T-helper 2 cell (primary cell): ENCODE measurements at regions not wholly inside any gene's neighbourhood (a gene's known extent, or its start where the extent isn't known, plus 50 kb on each side); places are given as distances from the start of the nearest gene placed in this dataset.
A peak's percentile ranks its signal among the peaks of the same experiment; 100 is the strongest.

Experiments
- DNase-seq, 5 experiments: peaks; one replicate each; pipeline versions ENCODE4 v3.0.0 to v3.0.0-alpha.2; 2012 to 2022

DNA sequence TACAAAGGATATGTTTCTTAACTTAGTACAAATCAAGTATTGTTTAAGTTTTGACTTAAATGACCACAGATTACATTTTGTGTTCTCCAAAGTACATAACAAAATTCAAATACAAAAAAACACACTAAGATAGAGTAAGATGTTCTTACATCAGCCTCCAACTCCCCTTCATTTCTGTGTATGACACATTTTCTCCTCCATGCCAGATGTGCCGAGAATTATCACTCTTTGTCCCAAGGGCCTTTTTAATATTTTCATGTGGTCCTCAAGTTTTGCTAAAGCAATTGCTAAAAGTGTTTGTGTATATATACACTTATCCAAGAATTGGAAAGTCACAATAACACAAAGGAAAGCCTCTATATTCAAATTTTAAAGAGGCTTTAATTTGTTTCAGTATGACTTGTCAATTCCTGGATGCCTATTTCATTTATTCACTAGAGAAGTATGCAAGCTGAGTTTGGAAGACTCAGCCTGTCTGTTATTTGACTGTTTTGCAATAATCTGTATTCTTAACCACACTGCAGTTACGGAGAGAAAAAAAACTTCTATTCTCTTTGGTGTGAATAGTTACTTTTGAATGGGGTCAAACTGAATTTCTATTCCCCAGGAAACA lies 586.4 kb upstream of the SEMA3D start:
- DNase-seq = no peak

DNA sequence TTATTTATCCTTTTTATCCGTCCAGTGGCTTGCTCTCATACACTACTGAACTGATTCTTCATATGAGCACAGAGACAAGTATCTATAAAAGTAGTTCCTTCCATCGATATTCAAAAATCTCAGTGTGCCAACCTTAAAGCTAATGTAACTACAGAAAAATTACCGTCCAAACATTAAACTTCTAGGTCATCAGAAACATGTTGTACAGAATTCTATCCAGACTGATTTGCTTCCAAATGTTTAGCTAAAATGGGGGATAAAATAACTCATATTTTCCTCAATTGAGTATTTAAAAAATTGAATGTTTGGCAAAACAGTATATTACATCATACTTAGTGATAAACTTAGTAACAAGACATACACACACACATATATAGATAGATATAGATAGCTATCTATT lies 584.7 kb upstream of the SEMA3D start:
- DNase-seq = no peak

DNA sequence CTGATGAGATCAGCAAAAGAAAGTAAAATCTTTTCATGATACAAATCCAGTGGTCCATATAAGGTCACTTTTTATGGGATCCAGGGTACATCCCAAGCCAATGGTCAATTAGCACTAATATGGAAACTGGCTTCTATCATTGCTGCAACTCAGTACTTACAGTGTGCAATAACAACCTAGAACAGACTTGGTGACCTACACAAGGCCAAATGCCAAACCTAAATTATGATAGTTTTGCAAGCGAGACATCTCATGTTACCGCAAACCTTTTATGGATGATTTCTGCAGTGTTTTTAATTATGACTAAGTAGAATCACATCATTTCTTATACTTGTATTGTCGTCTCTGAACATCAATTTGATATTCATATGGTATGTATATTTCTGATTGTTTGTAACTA lies 583.5 kb upstream of the SEMA3D start:
- no peak for DNase-seq

GRCh38 chr7:85765698-85766298 lies 578.9 kb upstream of the SEMA3D start:
- no peak for DNase-seq

DNA sequence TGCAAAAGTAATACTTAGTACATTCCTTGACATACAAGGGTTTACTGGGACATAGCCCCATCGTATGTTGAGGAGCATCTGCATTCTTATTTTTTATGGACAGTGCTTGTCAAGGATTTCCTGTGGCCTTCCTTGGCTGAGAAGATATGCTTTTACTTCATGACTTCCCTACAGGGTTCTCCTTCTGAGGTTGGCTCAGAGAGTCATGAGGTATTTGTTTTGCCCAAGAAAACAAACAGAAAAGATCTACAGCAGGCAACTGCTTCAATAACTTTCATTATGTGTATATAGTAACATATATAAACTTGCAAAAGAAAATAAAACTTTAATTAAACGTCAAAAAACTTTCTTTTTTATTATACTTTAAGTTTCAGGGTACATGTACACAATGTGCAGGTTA lies 577.2 kb upstream of the SEMA3D start:
- no peak for DNase-seq

DNA sequence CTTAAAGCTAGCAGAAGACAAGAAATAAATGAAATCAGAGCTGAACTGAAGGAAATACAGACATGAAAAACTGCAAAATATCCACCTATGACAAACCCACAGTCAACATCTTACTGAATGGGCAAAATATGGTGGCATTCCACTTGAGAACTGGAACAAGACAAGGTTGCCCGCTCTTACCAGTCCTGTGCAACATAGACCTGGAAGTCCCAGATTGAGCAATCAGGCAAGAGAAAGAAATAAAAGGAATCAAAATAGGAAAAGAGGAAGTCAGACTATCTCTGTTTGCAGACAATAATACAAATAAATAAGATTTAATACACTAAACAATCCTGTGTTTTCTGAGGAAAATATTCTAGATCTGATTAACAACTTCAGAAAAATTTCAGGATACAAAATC lies 570.5 kb upstream of the SEMA3D start:
- DNase-seq = no peak

DNA sequence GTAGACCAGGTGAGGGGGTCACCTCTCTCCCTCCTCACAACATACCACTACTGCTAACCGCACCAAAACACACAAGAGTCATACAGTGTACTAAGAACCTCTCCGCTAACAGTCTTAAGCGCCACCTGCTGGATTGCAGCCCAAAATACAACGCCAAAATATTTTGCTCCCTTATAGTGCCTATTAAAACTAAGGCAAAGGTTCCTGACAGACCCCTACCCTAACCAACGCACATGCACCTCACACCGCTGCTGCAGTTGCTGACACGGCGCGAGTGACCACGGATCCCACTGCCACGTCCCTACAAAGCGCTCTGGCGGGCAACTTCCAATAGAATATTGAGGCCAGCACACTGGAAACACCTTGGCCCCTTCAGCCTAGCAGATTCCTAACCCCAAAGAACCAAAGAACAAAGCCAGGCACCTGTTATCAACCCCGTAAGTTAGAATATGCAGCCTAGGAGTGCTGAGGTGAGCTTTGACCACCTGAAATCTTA lies 563.6 kb upstream of the SEMA3D start:
- DNase-seq = peak in 1 of 5 experiments; percentile 10

- DNase-seq = no peak
These were observed 563.0 kb upstream of the SEMA3D start for GRCh38 chr7:85749696-85750453.

- no peak for DNase-seq
These were observed 562.0 kb upstream of the SEMA3D start for GRCh38 chr7:85748861-85749260.

DNA sequence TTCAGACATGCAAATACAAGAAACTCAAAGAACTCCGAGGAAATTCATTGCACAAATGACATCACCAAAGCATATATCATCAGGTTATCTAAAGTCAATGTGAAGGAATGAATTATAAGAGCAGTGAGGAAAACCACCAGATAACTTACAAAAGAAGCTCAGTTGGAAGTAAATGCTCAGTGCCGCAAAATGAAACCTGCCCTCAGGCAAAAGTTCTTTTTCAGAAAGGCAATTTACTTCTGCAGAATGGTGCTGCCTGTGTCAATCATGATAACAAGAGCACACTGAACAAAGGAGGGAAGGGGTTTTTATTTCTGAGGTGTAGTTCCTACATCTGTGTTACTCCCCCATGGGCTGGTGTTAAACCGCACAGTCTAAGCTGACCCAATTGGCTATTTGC lies 550.6 kb upstream of the SEMA3D start:
- no peak for DNase-seq

DNA sequence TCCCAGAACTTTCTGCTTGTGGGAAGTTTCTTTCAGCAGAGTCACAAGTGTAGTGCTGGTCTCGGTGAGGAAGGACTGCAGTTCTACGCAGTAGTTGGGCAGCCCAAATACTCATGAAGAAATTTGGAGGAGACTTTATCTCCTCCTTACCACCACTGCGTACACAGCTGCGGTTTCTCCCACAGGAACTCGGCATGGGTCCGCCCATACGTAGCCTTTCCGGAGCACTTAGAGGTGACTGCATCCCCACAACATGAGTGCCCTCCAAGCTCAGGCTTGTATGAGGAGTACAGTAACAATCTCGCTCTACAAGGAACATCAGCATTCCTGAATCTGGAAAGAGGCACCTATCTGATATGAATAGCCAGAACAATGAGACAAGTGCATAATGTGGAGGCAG lies 549.2 kb upstream of the SEMA3D start:
- DNase-seq = no peak

GRCh38 chr7:85734823-85735222 lies 548.0 kb upstream of the SEMA3D start:
- no peak for DNase-seq

GRCh38 chr7:85733169-85733915 lies 546.5 kb upstream of the SEMA3D start:
- no peak for DNase-seq

DNA sequence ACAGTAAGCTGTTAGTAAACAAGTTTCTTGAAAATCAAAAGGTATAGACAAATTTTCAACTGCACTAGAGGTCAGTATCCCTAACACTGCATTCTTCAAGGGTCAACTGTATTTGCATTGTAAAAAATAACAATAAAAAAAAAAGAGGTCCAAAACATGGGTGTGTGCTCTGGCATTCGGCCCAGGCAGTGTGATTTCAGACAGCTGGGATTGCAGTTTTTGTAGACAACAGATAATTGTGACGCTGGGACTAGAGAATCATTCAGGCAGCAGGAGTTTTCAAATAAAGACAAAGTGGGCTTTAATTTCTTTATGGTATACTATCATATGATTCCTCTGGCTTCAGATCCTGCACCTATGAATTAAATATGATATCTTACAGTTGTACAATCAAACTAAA lies 543.2 kb upstream of the SEMA3D start:
- DNase-seq = no peak

GRCh38 chr7:85725026-85725425 lies 538.2 kb upstream of the SEMA3D start:
- DNase-seq = no peak

- no peak for DNase-seq
These were observed 533.4 kb upstream of the SEMA3D start for GRCh38 chr7:85719981-85720953.

- no peak for DNase-seq
These were observed 529.5 kb upstream of the SEMA3D start for GRCh38 chr7:85716353-85716752.

DNA sequence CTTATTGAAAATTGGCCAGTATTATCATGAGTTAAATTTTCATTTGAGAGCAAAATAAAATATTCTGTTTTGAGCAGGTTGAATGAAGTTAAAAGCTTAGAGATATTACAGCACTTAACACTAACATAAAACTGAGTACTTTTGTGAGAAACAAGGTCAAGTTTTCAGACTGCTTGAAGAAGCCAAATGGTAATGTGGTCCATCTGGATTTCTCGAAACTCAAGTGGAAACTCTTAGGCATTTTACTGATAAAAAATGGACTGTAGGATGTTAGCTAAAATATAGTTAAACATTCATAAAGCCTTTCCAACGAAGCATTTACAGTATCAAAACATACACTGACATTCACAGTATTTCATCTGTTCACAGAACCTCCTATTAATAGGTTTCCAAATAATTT lies 528.1 kb upstream of the SEMA3D start:
- DNase-seq = no peak

DNA sequence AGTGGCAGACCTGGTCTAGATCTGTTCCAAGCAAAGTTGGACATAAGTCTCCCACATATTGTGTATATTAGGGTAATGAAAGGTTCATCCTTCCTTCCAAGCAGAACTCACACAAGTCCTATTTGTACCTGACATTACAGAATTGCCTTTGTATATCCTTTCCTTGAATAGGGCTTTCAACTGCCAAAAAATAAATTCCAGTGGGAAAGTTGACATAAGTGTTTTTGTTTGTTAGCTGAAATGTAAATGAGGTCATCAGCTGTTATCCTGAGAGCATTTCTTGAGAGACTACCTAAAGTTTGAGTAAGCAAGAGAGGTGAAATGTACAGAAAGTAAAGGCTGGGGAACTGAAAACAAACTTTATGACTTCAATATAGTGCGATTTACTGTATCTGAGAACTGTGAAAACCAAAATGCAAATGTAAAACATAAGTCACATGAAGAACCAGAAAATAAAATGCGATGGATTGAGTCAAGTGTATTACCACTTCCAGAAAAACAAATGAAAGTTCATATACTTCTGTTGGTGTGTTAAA lies 527.3 kb upstream of the SEMA3D start:
- no peak for DNase-seq

- no peak for DNase-seq
These were observed 526.3 kb upstream of the SEMA3D start for GRCh38 chr7:85713171-85713570.

DNA sequence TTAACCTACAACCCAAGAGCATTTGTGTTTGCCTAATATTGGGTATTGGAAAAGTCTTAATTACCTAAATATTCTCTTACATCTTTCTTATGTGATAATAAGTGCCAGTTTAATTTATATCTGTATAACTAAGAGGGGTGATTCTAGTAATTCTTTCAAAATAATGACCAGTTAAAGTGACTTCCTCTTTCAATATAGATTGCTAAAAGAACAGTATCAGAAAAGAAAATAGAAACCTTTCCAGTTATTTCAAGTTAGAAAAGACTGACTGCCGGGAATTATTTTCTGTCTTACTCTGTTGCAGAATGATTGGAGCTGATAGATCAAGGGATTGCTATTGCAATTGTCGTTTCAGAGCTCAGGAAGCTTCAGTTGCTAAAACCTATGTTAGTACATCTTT lies 525.0 kb upstream of the SEMA3D start:
- DNase-seq = no peak

DNA sequence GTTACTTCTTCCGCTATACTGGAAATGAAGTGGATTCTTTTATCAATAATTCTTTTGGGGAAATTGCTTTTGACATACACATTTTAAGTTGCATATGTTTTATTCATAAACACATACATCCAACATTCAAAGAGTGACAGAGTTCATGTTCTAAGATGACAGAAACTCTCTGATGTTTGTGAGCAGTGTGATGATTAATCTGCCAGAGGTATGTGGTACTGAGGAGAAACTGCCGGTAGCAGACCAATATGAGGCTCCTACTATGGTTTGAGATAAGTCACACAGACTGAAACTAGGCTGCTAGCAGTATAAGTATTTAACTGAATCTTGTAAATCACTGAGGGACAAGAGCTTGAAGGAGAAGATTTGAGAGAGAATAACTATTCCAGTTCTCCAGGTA lies 524.1 kb upstream of the SEMA3D start:
- no peak for DNase-seq
